Stimulated activated memory B cell treated with anti-CD40 and anti-IgM and Interleukin-4, amounts not matched to agents 10 μg/mL and 1 μg/mL and 100 μg/mL, for 72 hours (primary cell): ENCODE measurements at regions not wholly inside any gene's neighbourhood (a gene's known extent, or its start where the extent isn't known, plus 50 kb on each side); places are given as distances from the start of the nearest gene placed in this dataset.
A peak's percentile ranks its signal among the peaks of the same experiment; 100 is the strongest.
"Not testable (repeated sequence)": the region's sequence is repeated elsewhere in the genome, so short reads cannot be mapped to it uniquely, and the experiment has no call there.

ENCODE experiments used
- ATAC-seq: fragments of 150-1000 bp; cut with Tn5 transposase; 2 replicates; pipeline ENCODE4 v1.10.0; 2021
- H3K27ac Mint-ChIP-seq: one replicate; pipeline ENCODE4 v1.8.0; 2022; ENCODE audit warnings: mild to moderate bottlenecking, mixed read lengths
- H3K27me3 Mint-ChIP-seq: one replicate; pipeline ENCODE4 v1.8.0; 2022; ENCODE audit warnings: mixed read lengths
- H3K36me3 Mint-ChIP-seq: one replicate; pipeline ENCODE4 v1.8.0; 2022; ENCODE audit warnings: mixed read lengths
- H3K4me1 Mint-ChIP-seq: one replicate; pipeline ENCODE4 v1.8.0; 2022; ENCODE audit warnings: mixed read lengths
- H3K4me3 Mint-ChIP-seq: one replicate; pipeline ENCODE4 v1.8.0; 2022; ENCODE audit warnings: mild to moderate bottlenecking, moderate library complexity, mixed read lengths
- H3K9me3 Mint-ChIP-seq: one replicate; pipeline ENCODE4 v1.8.0; 2022; ENCODE audit warnings: mixed read lengths

- no peaks in the 10 kb centered on the region for H3K9me3 Mint-ChIP-seq
- no peak overlapping the region for H3K27ac Mint-ChIP-seq
- no peaks in the 10 kb centered on the region for H3K27me3 Mint-ChIP-seq
- no peak overlapping the region for H3K4me3 Mint-ChIP-seq
- peaks cover 26% of the 10 kb centered on the region for H3K36me3 Mint-ChIP-seq
- ATAC-seq, result no peak
- peaks cover 53% of the 10 kb centered on the region for H3K4me1 Mint-ChIP-seq
These were observed 149.1 kb upstream of the FOXN3 start for GRCh38 chr14:89566180-89566579.

GRCh38 chr14:89565607-89566006, 148.6 kb upstream of the FOXN3 start:
- Mint-ChIP-seq H3K27me3 (no peaks in the 10 kb centered on the region), H3K36me3 (peaks cover 32% of the 10 kb centered on the region), H3K4me3 (no peak overlapping the region), H3K4me1 (peaks cover 53% of the 10 kb centered on the region), H3K27ac (peak overlapping the region; percentile 17), H3K9me3 (no peaks in the 10 kb centered on the region)
- no peak for ATAC-seq

DNA sequence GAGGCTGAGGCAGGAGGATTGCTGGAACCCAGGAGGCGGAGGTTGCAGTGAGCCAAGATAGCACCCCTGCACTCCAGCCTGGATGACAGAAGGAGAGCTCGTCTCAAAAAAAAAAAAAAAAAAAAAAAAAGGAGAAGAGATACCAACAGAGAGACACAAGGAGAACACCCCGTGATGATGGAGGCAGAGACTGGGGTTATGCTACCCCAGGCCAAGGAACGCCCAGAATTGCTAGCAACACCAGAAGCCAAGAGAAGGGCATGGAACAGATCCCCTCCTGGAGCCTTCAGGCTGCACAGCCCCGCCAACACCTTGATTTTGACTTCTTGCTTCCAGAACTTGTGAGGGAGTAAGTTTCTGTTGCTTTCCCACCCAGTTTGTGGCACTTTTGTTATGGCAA, 148.0 kb upstream of the FOXN3 start:
- H3K4me3 Mint-ChIP-seq, result no peak overlapping the region
- H3K27ac Mint-ChIP-seq, result peak overlapping the region; percentile 35
- H3K36me3 Mint-ChIP-seq, result peaks cover 35% of the 10 kb centered on the region
- H3K4me1 Mint-ChIP-seq, result peaks cover 53% of the 10 kb centered on the region
- no peak for ATAC-seq
- no peaks in the 10 kb centered on the region for H3K9me3 Mint-ChIP-seq
- H3K27me3 Mint-ChIP-seq, result no peaks in the 10 kb centered on the region

- Mint-ChIP-seq H3K27ac (peak overlapping the region; percentile 35), H3K9me3 (no peaks in the 10 kb centered on the region), H3K36me3 (peaks cover 39% of the 10 kb centered on the region), H3K4me1 (peaks cover 50% of the 10 kb centered on the region), H3K4me3 (no peak overlapping the region), H3K27me3 (no peaks in the 10 kb centered on the region)
- no peak for ATAC-seq
These were observed 147.4 kb upstream of the FOXN3 start for GRCh38 chr14:89564286-89564957.

GRCh38 chr14:89563471-89563870, 146.4 kb upstream of the FOXN3 start:
- no peak for ATAC-seq
- Mint-ChIP-seq H3K9me3 (no peaks in the 10 kb centered on the region), H3K27ac (no peak overlapping the region), H3K4me3 (no peak overlapping the region), H3K27me3 (no peaks in the 10 kb centered on the region), H3K4me1 (peaks cover 40% of the 10 kb centered on the region), H3K36me3 (peaks cover 41% of the 10 kb centered on the region)

DNA sequence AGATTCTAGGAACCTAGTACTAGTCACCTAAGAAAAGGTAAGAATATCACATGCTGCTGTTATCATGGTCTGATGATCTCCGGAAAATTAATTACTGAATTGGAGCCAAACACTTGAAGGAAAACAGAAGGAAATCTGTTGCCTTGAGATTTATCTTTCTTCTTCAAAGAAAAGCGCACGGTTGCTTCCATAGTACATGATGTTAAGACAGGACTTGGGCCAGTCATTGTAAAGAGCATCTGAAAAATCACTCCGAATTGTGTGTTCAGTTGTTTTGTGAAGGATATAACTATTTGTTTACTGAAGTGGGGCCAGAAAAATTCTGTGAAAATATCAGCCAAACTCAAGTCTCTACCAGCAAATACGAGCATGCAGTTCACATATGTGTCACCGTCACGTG, 134.9 kb upstream of the FOXN3 start:
- Mint-ChIP-seq H3K4me1 (peaks cover 16% of the 10 kb centered on the region), H3K27ac (no peak overlapping the region), H3K9me3 (no peaks in the 10 kb centered on the region), H3K27me3 (no peaks in the 10 kb centered on the region), H3K4me3 (no peak overlapping the region), H3K36me3 (peaks cover 21% of the 10 kb centered on the region)
- ATAC-seq, result no peak

GRCh38 chr14:89551432-89551831, 134.4 kb upstream of the FOXN3 start:
- no peak for ATAC-seq
- H3K36me3 Mint-ChIP-seq, result peaks cover 16% of the 10 kb centered on the region
- peak overlapping the region; percentile 31 for H3K27ac Mint-ChIP-seq
- no peaks in the 10 kb centered on the region for H3K9me3 Mint-ChIP-seq
- H3K27me3 Mint-ChIP-seq, result no peaks in the 10 kb centered on the region
- peaks cover 16% of the 10 kb centered on the region for H3K4me1 Mint-ChIP-seq
- no peak overlapping the region for H3K4me3 Mint-ChIP-seq

DNA sequence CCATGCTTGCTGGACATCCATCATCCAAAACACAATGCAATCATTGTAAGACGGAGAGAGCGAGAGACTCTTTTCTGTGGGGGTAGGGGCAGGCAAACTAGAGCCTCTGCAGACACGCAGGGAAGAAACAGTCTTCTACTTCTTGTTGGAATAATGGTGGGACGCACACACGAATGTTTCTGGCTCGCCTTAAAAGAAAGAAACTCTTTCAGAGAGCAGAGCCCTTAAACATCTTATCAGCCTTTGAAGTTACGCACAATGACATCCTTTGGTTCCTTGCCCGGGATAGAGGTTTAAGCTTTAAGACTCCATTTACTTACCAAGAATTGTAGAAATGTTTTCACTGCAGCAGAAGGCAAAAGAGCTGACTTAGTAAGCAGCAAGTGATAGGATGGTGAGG, 133.8 kb upstream of the FOXN3 start:
- Mint-ChIP-seq H3K4me3 (no peak overlapping the region), H3K4me1 (peaks cover 16% of the 10 kb centered on the region), H3K27ac (peak overlapping the region; percentile 31), H3K9me3 (no peaks in the 10 kb centered on the region), H3K36me3 (peaks cover 14% of the 10 kb centered on the region), H3K27me3 (no peaks in the 10 kb centered on the region)
- ATAC-seq, result no peak

DNA sequence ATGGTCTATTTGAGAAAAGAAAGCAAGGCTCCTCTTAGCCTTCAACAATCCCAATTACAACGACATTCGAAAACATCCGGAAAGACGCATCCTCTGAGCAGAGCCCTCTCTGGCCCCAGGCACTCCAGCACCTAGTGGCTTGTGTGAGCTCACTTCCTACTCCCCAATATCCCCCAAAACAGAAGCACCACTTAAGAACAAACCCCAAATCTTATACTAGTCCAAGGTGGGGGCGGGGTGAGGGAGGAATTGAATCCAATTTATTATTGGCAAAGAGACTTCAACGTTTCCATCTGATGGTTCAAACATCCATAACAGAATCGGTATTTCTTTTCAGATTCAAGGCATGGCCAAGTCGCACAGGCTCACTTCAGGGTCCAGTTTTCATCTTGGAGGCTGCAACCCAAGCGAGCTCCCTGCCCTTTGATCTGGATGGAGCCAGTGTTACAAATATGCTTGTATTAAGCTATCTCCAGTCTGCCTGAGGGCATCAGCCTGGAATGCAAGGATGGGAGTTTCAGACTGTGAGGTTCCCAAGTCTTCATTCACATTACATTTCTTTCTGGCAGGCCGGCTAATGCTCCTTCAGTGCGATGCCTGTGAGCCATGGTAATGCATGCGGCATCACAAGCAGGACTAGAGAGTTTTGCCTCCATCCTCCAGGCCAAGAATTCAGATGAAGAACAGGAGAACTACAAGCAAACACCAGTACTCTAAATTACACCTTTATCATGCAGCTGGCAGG, 132.5 kb upstream of the FOXN3 start:
- no peaks in the 10 kb centered on the region for H3K9me3 Mint-ChIP-seq
- H3K4me3 Mint-ChIP-seq, result no peak overlapping the region
- H3K27ac Mint-ChIP-seq, result peak overlapping the region; percentile 13
- ATAC-seq, result no peak
- H3K27me3 Mint-ChIP-seq, result no peaks in the 10 kb centered on the region
- peaks cover 14% of the 10 kb centered on the region for H3K36me3 Mint-ChIP-seq
- peaks cover 16% of the 10 kb centered on the region for H3K4me1 Mint-ChIP-seq

- Mint-ChIP-seq H3K36me3 (peaks cover 14% of the 10 kb centered on the region), H3K4me1 (peaks cover 30% of the 10 kb centered on the region)
- ATAC-seq, H3K4me3 Mint-ChIP-seq, H3K9me3 Mint-ChIP-seq, H3K27ac Mint-ChIP-seq, H3K27me3 Mint-ChIP-seq: not testable (repeated sequence)
These were observed 130.0 kb upstream of the FOXN3 start for GRCh38 chr14:89547047-89547446.

- H3K4me3 Mint-ChIP-seq, result no peak overlapping the region
- H3K27me3 Mint-ChIP-seq, result no peaks in the 10 kb centered on the region
- H3K9me3 Mint-ChIP-seq, result no peaks in the 10 kb centered on the region
- ATAC-seq, result no peak
- peaks cover 15% of the 10 kb centered on the region for H3K4me1 Mint-ChIP-seq
- no peak overlapping the region for H3K27ac Mint-ChIP-seq
- H3K36me3 Mint-ChIP-seq, result peaks cover 8% of the 10 kb centered on the region
These were observed 127.7 kb upstream of the FOXN3 start for GRCh38 chr14:89544636-89545301.

- no peaks in the 10 kb centered on the region for H3K27me3 Mint-ChIP-seq
- peak overlapping the region; percentile 27 for H3K27ac Mint-ChIP-seq
- peaks cover 12% of the 10 kb centered on the region for H3K36me3 Mint-ChIP-seq
- no peak for ATAC-seq
- no peaks in the 10 kb centered on the region for H3K9me3 Mint-ChIP-seq
- H3K4me1 Mint-ChIP-seq, result peaks cover 19% of the 10 kb centered on the region
- H3K4me3 Mint-ChIP-seq, result no peak overlapping the region
These were observed 126.4 kb upstream of the FOXN3 start for GRCh38 chr14:89543425-89543790.

GRCh38 chr14:89542786-89543424, 125.9 kb upstream of the FOXN3 start:
- peak overlapping the region; percentile 27 for H3K27ac Mint-ChIP-seq
- H3K4me1 Mint-ChIP-seq, result peaks cover 19% of the 10 kb centered on the region
- H3K4me3 Mint-ChIP-seq, result no peak overlapping the region
- peaks cover 8% of the 10 kb centered on the region for H3K36me3 Mint-ChIP-seq
- no peaks in the 10 kb centered on the region for H3K27me3 Mint-ChIP-seq
- no peak for ATAC-seq
- H3K9me3 Mint-ChIP-seq, result no peaks in the 10 kb centered on the region

GRCh38 chr14:89540830-89541470, 123.9 kb upstream of the FOXN3 start:
- Mint-ChIP-seq H3K27me3 (no peaks in the 10 kb centered on the region), H3K9me3 (no peaks in the 10 kb centered on the region), H3K4me3 (no peak overlapping the region)

More at GRCh38 chr14:89540830-89541470, 123.9 kb upstream of the FOXN3 start:
- H3K36me3 Mint-ChIP-seq, result peaks cover 15% of the 10 kb centered on the region
- no peak for ATAC-seq
- peaks cover 19% of the 10 kb centered on the region for H3K4me1 Mint-ChIP-seq
- no peak overlapping the region for H3K27ac Mint-ChIP-seq
